Fibroblast of lung (primary cell): ENCODE measurements at regions not wholly inside any gene's neighbourhood (a gene's known extent, or its start where the extent isn't known, plus 50 kb on each side); places are given as distances from the start of the nearest gene placed in this dataset.

Experiments
- EZH2 ChIP-seq: IDR thresholded peaks from 2 replicates; pipeline ENCODE4 v1.5.1; 2012; ENCODE audit warnings: low read length, control low read depth, mild to moderate bottlenecking; ENCODE audit errors: missing control alignments
- TF ChIP-seq, protein P1 (sequence below), 2 donors: IDR thresholded peaks in 1 of 2; conservative IDR thresholded peaks in 1 of 2; 1 replicate in 1 of 2; 2 replicates in 1 of 2; pipeline ENCODE4 v1.5.1; 2011 to 2012; ENCODE audit warnings: low read length in 2 of 2, control low read depth in 1 of 2, inconsistent platforms in 1 of 2, low read depth in 1 of 2, mild to moderate bottlenecking in 1 of 2

- TF ChIP-seq, protein P1, sequence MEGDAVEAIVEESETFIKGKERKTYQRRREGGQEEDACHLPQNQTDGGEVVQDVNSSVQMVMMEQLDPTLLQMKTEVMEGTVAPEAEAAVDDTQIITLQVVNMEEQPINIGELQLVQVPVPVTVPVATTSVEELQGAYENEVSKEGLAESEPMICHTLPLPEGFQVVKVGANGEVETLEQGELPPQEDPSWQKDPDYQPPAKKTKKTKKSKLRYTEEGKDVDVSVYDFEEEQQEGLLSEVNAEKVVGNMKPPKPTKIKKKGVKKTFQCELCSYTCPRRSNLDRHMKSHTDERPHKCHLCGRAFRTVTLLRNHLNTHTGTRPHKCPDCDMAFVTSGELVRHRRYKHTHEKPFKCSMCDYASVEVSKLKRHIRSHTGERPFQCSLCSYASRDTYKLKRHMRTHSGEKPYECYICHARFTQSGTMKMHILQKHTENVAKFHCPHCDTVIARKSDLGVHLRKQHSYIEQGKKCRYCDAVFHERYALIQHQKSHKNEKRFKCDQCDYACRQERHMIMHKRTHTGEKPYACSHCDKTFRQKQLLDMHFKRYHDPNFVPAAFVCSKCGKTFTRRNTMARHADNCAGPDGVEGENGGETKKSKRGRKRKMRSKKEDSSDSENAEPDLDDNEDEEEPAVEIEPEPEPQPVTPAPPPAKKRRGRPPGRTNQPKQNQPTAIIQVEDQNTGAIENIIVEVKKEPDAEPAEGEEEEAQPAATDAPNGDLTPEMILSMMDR (conservative IDR thresholded peaks at IDR 0.05 in 1 of 2, IDR thresholded peaks at IDR 0.05 in 1 of 2; ENCODE audit: low read depth in 1 of 2, low read length in 2 of 2), result no peak
- no peak for TF ChIP-seq EZH2
Measured at GRCh38 chr14:83913476-83913875, 1616.5 kb upstream of the FLRT2 start.
